ENCODE measurements at regions not wholly inside any gene's neighbourhood (a gene's known extent, or its start where the extent isn't known, plus 50 kb on each side); places are given as distances from the start of the nearest gene placed in this dataset.

DNA sequence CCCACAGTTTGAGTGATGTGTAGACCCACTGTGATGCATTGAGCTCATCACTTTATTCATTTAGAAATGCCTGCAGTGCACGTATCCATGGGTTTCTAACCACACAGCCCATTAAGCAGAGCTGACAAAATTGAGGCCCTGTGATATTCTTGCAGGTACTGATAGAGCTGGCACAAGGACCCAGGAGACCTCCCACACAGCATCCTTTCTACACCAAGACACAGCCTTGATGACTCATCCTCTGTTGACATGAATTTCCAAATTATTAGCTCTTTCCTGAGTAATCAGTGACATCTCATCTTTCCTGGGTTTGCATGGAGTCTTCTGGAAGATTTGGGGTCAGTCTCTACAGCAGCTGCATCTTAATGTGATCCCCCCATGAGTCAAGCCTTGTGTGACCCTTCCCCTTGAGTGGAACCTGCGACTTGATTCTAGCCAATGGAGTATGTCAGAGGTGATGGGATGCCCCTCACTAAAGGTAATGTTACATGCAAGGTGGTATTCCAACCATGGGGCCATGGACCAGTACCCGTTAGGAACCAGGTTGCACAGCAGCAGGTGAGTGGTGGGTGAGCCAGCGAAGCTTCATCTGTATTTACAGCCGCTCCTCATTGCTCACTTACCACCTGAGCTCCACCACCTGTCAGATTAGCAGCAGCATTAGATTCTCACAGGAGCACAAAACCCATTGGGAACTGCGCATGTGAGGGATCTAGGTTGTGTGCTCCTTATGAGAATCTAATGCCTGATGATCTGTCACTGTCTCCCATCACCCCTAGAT is 181.1 kb upstream of the ARL4C start:
- Mint-ChIP-seq H3K27me3 (peaks cover 7% of the 10 kb centered on the region), H3K36me3 (no peaks in the 10 kb centered on the region), H3K27ac (no peak overlapping the region), H3K4me3 (no peak overlapping the region), H3K4me1 (no peaks in the 10 kb centered on the region), H3K9me3 (peaks cover 0 to 2% (median 0%) of the 10 kb centered on the region in 7 donors)
- no peaks in the 10 kb centered on the region for H3K36me3 ChIP-seq (ENCODE audit: control insufficient read depth, insufficient read depth, low read length)
- no peaks in the 10 kb centered on the region for H3K9me3 ChIP-seq (ENCODE audit: control insufficient read depth in 2 of 2, low read length in 2 of 2)
- H3K4me1 ChIP-seq (ENCODE audit: control insufficient read depth, insufficient read depth, low read length, poor library complexity, severe bottlenecking), result no peaks in the 10 kb centered on the region
- ATAC-seq (ENCODE audit: low read depth in 2 of 2), result no peak
- H3K4me3 ChIP-seq (ENCODE audit: low read depth, low read length), result no peak overlapping the region
- H3K27me3 ChIP-seq (ENCODE audit: control insufficient read depth, insufficient read depth, low read length), result no peaks in the 10 kb centered on the region
- H3K27ac ChIP-seq (ENCODE audit: insufficient read depth, low read length, poor library complexity, severe bottlenecking), result no peak overlapping the region
- DNase-seq, result no peak

DNA sequence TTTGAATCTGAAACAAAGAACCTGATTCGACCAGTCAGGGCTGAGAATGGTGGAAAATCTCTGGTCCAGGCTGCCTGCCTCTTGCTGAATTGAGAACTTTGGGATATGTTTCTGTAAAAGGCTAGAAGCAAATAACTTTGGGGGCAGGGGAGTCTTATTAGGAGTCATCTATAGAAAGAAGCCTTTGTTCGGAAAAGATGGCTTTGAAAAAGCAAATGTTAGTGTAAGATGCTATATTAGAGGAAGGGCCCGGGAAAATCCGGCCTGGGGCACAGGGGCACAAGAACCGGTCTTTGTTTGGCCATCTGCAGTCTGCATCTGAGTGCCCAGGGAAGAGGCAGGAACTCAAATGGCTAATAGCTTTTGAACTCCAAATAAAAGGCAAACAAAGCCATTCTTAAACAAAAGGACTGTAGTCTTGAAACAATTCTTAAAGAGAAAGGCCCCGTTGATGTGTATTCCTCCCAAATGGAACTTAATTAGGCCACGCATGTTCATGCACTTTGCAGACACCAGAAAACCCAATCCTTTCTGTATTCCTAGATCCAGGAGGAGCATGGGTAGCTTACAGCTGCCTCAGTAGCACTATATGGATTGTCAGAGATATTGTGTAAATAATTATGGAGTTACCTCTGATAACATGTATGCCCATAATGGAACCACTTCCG is 180.0 kb upstream of the ARL4C start:
- Mint-ChIP-seq H3K4me1 (no peaks in the 10 kb centered on the region), H3K9me3 (peaks cover 0 to 2% (median 0%) of the 10 kb centered on the region in 7 donors), H3K27me3 (peaks cover 7% of the 10 kb centered on the region), H3K27ac (no peak overlapping the region), H3K36me3 (no peaks in the 10 kb centered on the region), H3K4me3 (no peak overlapping the region)
- Histone ChIP-seq H3K4me3 (ENCODE audit: low read depth, low read length) (no peak overlapping the region), H3K4me1 (ENCODE audit: control insufficient read depth, insufficient read depth, low read length, poor library complexity, severe bottlenecking) (no peaks in the 10 kb centered on the region), H3K27ac (ENCODE audit: insufficient read depth, low read length, poor library complexity, severe bottlenecking) (no peak overlapping the region), H3K9me3 (ENCODE audit: control insufficient read depth in 2 of 2, low read length in 2 of 2) (no peaks in the 10 kb centered on the region), H3K36me3 (ENCODE audit: control insufficient read depth, insufficient read depth, low read length) (no peaks in the 10 kb centered on the region), H3K27me3 (ENCODE audit: control insufficient read depth, insufficient read depth, low read length) (no peaks in the 10 kb centered on the region)
- DNase-seq, result no peak
- ATAC-seq (ENCODE audit: low read depth in 2 of 2), result no peak

DNA sequence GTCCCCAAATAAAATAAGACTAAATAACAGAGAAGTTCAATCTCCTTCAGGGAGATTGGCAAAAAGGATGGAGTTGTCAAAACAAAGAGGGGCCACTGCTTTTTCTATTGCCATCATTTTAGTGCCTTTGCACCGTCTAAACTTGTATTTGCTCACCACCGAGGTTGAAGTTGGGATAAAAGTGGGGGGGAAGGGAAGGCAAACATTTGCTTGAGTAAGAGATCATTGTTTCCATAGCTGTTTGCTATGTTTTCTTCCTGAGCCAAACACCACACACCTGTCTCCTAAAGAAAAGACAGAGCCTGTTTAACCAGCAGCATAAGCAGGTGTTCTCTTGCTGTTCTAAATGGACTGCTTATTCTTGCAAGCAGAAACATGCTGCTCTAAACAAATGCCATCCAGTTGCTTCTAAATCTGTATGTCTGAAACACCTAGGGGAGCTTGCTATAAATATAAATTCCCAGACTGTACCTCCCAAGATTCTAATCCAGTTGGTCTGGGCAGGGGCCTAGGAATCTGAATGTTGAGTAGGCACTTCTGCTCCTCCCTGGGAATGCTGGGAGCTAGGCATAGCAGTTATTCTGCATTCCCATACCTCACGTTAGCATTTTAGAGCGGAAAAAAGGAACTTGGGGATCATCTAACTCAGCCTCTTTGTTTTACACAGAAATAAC is 179.4 kb upstream of the ARL4C start:
- no peaks in the 10 kb centered on the region for H3K9me3 ChIP-seq (ENCODE audit: control insufficient read depth in 2 of 2, low read length in 2 of 2)
- H3K27me3 Mint-ChIP-seq, result peaks cover 7% of the 10 kb centered on the region
- H3K27ac ChIP-seq (ENCODE audit: insufficient read depth, low read length, poor library complexity, severe bottlenecking), result no peak overlapping the region
- no peaks in the 10 kb centered on the region for H3K36me3 Mint-ChIP-seq
- H3K27me3 ChIP-seq (ENCODE audit: control insufficient read depth, insufficient read depth, low read length), result no peaks in the 10 kb centered on the region
- H3K4me3 ChIP-seq (ENCODE audit: low read depth, low read length), result no peak overlapping the region
- no peak overlapping the region for H3K27ac Mint-ChIP-seq
- peaks cover 0 to 2% (median 0%) of the 10 kb centered on the region in 7 donors for H3K9me3 Mint-ChIP-seq
- no peak for DNase-seq
- H3K4me1 ChIP-seq (ENCODE audit: control insufficient read depth, insufficient read depth, low read length, poor library complexity, severe bottlenecking), result no peaks in the 10 kb centered on the region
- no peak for ATAC-seq (ENCODE audit: low read depth in 2 of 2)
- H3K36me3 ChIP-seq (ENCODE audit: control insufficient read depth, insufficient read depth, low read length), result no peaks in the 10 kb centered on the region
- H3K4me1 Mint-ChIP-seq, result no peaks in the 10 kb centered on the region
- no peak overlapping the region for H3K4me3 Mint-ChIP-seq

DNA sequence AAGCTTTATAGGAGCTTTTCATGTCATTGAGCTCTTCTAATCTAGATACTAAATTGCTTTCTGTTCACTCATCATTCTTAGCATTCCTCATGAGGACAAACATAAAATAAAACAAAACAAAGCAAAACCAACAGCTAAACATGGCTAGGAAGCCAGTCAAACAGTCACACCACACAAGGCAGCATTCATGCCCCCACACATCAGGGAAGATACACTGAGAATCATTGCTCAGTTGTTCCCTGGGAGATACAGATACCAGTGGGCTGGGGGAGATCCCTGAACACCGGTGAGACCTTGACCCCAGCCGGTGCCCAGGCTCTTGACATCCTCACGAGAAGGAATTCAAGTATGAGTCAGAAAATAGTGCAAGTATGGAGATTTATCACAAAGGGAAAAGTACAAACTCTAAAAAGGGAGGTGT is 177.9 kb upstream of the ARL4C start:
- no peak overlapping the region for H3K27ac ChIP-seq (ENCODE audit: insufficient read depth, low read length, poor library complexity, severe bottlenecking)
- DNase-seq, result no peak
- Mint-ChIP-seq H3K9me3 (peaks cover 0 to 2% (median 0%) of the 10 kb centered on the region in 7 donors), H3K27me3 (peaks cover 7% of the 10 kb centered on the region), H3K4me3 (no peak overlapping the region), H3K4me1 (no peaks in the 10 kb centered on the region), H3K27ac (no peak overlapping the region), H3K36me3 (no peaks in the 10 kb centered on the region)
- H3K36me3 ChIP-seq (ENCODE audit: control insufficient read depth, insufficient read depth, low read length), result no peaks in the 10 kb centered on the region
- no peak for ATAC-seq (ENCODE audit: low read depth in 2 of 2)
- H3K9me3 ChIP-seq (ENCODE audit: control insufficient read depth in 2 of 2, low read length in 2 of 2), result no peaks in the 10 kb centered on the region
- no peaks in the 10 kb centered on the region for H3K4me1 ChIP-seq (ENCODE audit: control insufficient read depth, insufficient read depth, low read length, poor library complexity, severe bottlenecking)
- no peak overlapping the region for H3K4me3 ChIP-seq (ENCODE audit: low read depth, low read length)
- H3K27me3 ChIP-seq (ENCODE audit: control insufficient read depth, insufficient read depth, low read length), result no peaks in the 10 kb centered on the region

DNA sequence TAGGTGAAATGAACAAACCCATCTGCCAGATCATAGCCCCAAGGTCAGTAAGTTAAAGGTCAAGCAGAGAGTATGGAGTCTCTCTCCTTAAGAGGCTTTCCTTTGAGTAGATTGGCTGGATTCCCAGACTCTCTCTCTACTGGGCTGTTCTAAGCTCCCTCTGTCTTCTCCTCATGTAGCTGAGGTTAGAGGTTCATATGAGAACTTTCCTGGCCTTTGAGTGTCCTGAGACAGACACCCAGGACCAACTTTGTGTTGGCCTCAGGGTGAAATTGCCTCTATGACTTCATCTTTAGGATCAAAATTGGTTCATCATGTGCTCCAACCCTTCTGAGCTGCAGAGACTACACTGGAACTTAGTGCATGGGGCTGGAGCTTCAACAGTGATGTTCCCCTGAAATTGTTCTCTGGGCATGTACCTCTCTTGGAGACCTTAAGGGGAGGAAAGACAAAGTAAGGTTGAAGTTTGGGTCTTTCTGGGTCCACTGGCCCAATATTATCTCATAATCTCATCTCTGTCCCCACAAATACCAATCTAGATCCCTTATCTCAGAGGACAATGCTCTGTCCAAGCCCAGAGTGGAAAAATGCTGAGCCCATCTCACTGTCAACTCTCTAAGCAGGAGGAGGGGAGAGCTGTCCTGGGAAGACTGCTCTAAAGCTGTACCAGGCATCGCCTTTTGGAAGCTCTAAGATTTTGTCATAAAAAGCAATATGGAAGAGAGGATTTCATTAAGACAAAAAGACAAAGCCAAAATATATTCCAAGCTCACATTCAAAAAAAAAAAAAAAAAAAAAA is 177.3 kb upstream of the ARL4C start:
- DNase-seq (no peak), ATAC-seq (ENCODE audit: low read depth in 2 of 2) (no peak)
- Mint-ChIP-seq H3K27ac (no peak overlapping the region), H3K36me3 (no peaks in the 10 kb centered on the region), H3K27me3 (peaks cover 7% of the 10 kb centered on the region), H3K4me3 (no peak overlapping the region), H3K9me3 (peaks cover 0 to 2% (median 0%) of the 10 kb centered on the region in 7 donors), H3K4me1 (no peaks in the 10 kb centered on the region)
- Histone ChIP-seq H3K36me3 (ENCODE audit: control insufficient read depth, insufficient read depth, low read length) (no peaks in the 10 kb centered on the region), H3K27me3 (ENCODE audit: control insufficient read depth, insufficient read depth, low read length) (no peaks in the 10 kb centered on the region), H3K4me3 (ENCODE audit: low read depth, low read length) (no peak overlapping the region), H3K27ac (ENCODE audit: insufficient read depth, low read length, poor library complexity, severe bottlenecking) (no peak overlapping the region), H3K4me1 (ENCODE audit: control insufficient read depth, insufficient read depth, low read length, poor library complexity, severe bottlenecking) (no peaks in the 10 kb centered on the region), H3K9me3 (ENCODE audit: control insufficient read depth in 2 of 2, low read length in 2 of 2) (no peaks in the 10 kb centered on the region)

DNA sequence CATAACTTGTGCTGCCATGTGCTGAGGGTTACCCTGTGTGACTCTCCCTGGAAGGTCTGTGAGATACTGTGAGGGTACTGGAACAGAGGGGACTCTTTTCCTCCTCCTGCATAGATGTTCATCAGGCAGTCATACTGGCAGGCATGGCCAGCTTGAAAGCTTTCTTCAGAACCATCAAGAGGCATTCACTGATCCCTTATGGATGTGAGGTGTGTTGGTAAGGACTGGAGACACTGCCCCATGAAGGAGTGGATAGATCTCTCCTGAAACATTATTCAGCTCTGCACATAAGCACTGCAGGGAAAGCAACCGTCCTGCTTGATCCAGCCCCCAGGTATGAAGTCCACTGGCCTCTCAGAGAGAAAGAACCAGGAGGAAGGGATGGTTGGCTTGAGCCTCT is 176.6 kb upstream of the ARL4C start:
- no peaks in the 10 kb centered on the region for H3K36me3 ChIP-seq (ENCODE audit: control insufficient read depth, insufficient read depth, low read length)
- Mint-ChIP-seq H3K36me3 (no peaks in the 10 kb centered on the region), H3K4me3 (no peak overlapping the region), H3K4me1 (no peaks in the 10 kb centered on the region), H3K27me3 (peaks cover 7% of the 10 kb centered on the region), H3K27ac (no peak overlapping the region), H3K9me3 (peaks cover 0 to 2% (median 0%) of the 10 kb centered on the region in 7 donors)
- H3K4me1 ChIP-seq (ENCODE audit: control insufficient read depth, insufficient read depth, low read length, poor library complexity, severe bottlenecking), result no peaks in the 10 kb centered on the region
- no peaks in the 10 kb centered on the region for H3K27me3 ChIP-seq (ENCODE audit: control insufficient read depth, insufficient read depth, low read length)
- no peak for ATAC-seq (ENCODE audit: low read depth in 2 of 2)
- no peak for DNase-seq
- no peak overlapping the region for H3K27ac ChIP-seq (ENCODE audit: insufficient read depth, low read length, poor library complexity, severe bottlenecking)
- H3K4me3 ChIP-seq (ENCODE audit: low read depth, low read length), result no peak overlapping the region
- H3K9me3 ChIP-seq (ENCODE audit: control insufficient read depth in 2 of 2, low read length in 2 of 2), result no peaks in the 10 kb centered on the region

DNA sequence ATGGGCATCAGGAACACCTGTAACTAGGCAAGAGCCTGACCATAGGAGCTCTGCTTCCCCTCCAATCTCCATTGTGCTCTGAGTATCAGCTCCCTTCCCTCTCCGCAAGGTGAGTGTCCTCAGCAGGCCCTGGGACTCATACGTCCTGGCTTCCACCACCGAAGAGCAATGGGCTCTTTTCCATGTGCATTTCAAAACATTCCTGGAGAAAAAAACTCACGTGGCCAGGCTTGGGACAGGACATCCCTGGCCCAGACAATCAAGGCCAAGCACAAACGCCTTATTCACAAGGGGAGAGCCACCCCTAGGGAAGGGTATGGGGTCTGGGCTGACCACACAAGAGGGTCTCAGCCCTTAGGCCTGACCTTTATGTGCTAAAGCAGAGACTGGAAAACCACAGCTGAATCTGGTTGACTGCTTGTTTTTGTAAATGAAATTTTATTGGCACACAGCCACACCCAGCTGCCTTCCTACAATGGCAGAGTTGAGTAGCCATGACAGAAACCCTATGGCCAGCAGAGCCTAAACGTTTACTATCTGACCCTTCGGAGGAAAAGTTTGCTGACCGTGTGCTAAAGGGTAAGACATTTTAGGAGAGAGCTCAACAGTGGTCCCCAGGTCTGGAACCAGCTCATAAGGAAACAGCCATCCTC is 175.7 kb upstream of the ARL4C start:
- DNase-seq (no peak), ATAC-seq (ENCODE audit: low read depth in 2 of 2) (no peak)
- Histone ChIP-seq H3K4me1 (ENCODE audit: control insufficient read depth, insufficient read depth, low read length, poor library complexity, severe bottlenecking) (no peaks in the 10 kb centered on the region), H3K9me3 (ENCODE audit: control insufficient read depth in 2 of 2, low read length in 2 of 2) (no peaks in the 10 kb centered on the region), H3K4me3 (ENCODE audit: low read depth, low read length) (no peak overlapping the region), H3K27me3 (ENCODE audit: control insufficient read depth, insufficient read depth, low read length) (no peaks in the 10 kb centered on the region), H3K27ac (ENCODE audit: insufficient read depth, low read length, poor library complexity, severe bottlenecking) (no peak overlapping the region), H3K36me3 (ENCODE audit: control insufficient read depth, insufficient read depth, low read length) (no peaks in the 10 kb centered on the region)
- no peak overlapping the region for H3K4me3 Mint-ChIP-seq
- peaks cover 0 to 2% (median 0%) of the 10 kb centered on the region in 7 donors for H3K9me3 Mint-ChIP-seq
- H3K27me3 Mint-ChIP-seq, result peaks cover under 1% of the 10 kb centered on the region
- no peaks in the 10 kb centered on the region for H3K36me3 Mint-ChIP-seq
- no peak overlapping the region for H3K27ac Mint-ChIP-seq
- no peaks in the 10 kb centered on the region for H3K4me1 Mint-ChIP-seq

Data from CD4-positive, CD25-positive, alpha-beta regulatory T cell (primary cell).